HUDEP-2 (cell line): ENCODE measurements at regions not wholly inside any gene's neighbourhood (a gene's known extent, or its start where the extent isn't known, plus 50 kb on each side); places are given as distances from the start of the nearest gene placed in this dataset.

Experiments used
- DNase-seq, 76 experiments: peaks; one replicate each; lab custom pipeline; 2025; ENCODE audit not compliant: unreplicated experiment in 76 of 76; lab: John Stamatoyannopoulos, UW

GRCh38 chr12:38984388-38984787, 79.0 kb upstream of the CPNE8 start:
- no peak for DNase-seq

DNA sequence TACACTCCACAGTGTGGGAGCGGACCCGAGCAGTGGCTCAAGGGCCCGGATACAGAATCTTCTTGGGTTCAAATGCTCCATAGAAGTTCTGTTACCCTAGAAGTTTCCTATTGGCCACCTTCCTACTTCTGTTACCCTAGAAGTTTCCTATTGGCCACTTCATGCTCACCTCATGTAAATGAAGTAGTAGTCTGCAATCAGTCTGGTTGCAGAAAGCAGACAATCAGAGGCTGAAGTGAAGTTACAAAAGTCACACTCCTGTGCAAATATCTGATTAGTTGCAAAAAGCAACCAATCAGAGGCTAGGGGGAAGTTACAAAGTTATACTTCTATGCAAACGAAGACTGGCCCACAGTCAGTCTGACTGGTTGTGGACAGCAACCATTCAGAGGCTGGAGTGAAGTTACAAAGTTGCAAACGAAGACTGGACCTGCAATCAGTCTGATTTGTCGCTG, 77.8 kb upstream of the CPNE8 start:
- no peak for DNase-seq

DNA sequence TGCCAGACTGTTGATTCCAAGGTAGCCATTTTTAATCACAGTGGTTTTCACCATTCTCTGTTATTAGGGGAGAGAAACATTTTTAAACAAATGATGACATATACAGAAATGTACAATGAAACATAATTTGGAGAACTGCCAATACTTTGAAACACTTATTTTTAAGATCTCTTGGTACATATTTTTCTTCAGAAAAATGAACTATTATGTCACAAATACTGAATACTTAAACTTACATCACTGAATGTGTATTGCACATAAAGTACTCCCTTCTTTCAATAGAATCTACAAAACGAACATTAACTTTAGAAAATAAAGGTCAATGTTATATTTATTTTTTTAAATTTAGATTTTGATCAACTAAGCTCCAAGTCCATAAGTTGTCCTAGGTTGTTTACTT, 71.7 kb upstream of the CPNE8 start:
- DNase-seq = no peak

GRCh38 chr12:38969706-38970105, 64.3 kb upstream of the CPNE8 start:
- no peak for DNase-seq

DNA sequence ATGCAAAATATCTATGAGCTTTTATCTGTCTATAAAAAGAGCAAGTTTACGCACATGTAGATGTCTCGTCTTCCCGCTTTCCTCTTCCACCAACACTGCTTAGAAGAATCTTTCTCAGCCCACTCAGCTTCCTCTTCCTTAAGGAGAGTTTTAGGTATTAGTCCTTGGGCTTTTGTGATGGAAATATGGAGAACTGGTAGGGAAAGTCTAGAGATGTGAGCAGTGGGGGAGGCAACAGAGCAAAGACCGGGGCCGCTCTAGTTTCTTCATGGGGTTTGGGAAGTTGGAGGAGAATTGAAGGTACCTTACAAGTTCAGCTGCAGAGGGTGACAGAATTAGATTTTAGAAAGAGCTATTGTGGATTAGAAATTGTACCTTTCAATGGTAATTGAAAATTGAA, 56.3 kb upstream of the CPNE8 start:
- no peak for DNase-seq

DNA sequence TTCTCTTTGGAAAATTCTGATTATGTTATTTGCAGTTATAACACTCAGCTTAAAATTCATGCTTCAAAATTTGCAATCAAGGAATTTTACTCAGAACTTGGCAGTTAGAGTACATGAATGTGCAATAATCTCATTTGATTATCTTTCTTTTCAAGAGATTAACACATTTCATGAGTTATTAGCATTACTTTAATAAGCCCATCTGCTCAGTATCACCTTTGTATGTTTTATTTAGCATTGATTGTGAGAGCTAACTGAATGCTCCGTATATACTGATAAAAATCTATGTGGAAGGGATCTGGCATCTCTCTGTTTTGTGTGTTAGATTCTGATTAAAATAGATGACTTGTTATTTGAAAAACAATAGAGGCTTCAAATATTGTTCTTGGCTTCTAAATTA, 55.6 kb upstream of the CPNE8 start:
- no peak for DNase-seq

- DNase-seq = no peak
Observed at GRCh38 chr12:38956337-38956736, 50.9 kb upstream of the CPNE8 start.
